ENCODE measurements at regions not wholly inside any gene's neighbourhood (a gene's known extent, or its start where the extent isn't known, plus 50 kb on each side); places are given as distances from the start of the nearest gene placed in this dataset.

- no peaks in the 10 kb centered on the region for H3K36me3 ChIP-seq
- H3K9me3 ChIP-seq = no peaks in the 10 kb centered on the region
- TF ChIP-seq, protein P1, sequence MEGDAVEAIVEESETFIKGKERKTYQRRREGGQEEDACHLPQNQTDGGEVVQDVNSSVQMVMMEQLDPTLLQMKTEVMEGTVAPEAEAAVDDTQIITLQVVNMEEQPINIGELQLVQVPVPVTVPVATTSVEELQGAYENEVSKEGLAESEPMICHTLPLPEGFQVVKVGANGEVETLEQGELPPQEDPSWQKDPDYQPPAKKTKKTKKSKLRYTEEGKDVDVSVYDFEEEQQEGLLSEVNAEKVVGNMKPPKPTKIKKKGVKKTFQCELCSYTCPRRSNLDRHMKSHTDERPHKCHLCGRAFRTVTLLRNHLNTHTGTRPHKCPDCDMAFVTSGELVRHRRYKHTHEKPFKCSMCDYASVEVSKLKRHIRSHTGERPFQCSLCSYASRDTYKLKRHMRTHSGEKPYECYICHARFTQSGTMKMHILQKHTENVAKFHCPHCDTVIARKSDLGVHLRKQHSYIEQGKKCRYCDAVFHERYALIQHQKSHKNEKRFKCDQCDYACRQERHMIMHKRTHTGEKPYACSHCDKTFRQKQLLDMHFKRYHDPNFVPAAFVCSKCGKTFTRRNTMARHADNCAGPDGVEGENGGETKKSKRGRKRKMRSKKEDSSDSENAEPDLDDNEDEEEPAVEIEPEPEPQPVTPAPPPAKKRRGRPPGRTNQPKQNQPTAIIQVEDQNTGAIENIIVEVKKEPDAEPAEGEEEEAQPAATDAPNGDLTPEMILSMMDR (IDR thresholded peaks at IDR 0.05) = no peak
- H3K4me3 ChIP-seq = no peak overlapping the region
- no peaks in the 10 kb centered on the region for H3K27me3 ChIP-seq
- H3K27ac ChIP-seq = no peak overlapping the region
- no peaks in the 10 kb centered on the region for H3K4me1 ChIP-seq
- no peak for DNase-seq
Measured at GRCh38 chr1:63108206-63108605, 214.2 kb upstream of the FOXD3 start.

- Histone ChIP-seq H3K27me3 (no peaks in the 10 kb centered on the region), H3K36me3 (no peaks in the 10 kb centered on the region), H3K4me3 (no peak overlapping the region), H3K27ac (no peak overlapping the region), H3K9me3 (no peaks in the 10 kb centered on the region), H3K4me1 (no peaks in the 10 kb centered on the region)
- TF ChIP-seq POLR2A (IDR thresholded peaks at IDR 0.05) = no peak
- TF ChIP-seq, protein P1 (IDR thresholded peaks at IDR 0.05) = no peak
- DNase-seq = no peak
Measured at GRCh38 chr1:63112155-63112900, 210.0 kb upstream of the FOXD3 start.

DNA sequence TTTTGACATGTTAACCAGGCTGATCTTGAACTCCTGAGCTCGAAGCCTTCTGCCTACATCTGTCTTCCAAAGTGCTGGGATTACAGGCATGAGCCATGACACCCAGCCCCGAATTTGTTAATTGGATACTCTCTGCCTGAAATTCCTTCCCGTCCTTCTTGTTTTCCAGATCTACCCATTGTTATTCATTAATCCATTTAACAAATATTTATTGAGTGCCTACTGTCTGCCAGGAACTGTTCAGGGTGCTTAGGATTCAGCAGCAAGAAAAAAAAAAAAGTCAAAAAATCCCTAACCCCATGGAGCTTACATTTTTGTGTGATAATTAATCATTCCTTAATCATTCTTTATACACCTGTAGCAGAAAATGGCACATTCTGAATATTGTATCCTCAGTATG lies 206.8 kb upstream of the FOXD3 start:
- H3K36me3 ChIP-seq = no peaks in the 10 kb centered on the region
- no peaks in the 10 kb centered on the region for H3K9me3 ChIP-seq
- H3K4me1 ChIP-seq = no peaks in the 10 kb centered on the region
- no peak overlapping the region for H3K27ac ChIP-seq
- DNase-seq = no peak
- TF ChIP-seq, protein P1 (IDR thresholded peaks at IDR 0.05) = no peak
- TF ChIP-seq POLR2A (IDR thresholded peaks at IDR 0.05) = no peak
- no peaks in the 10 kb centered on the region for H3K27me3 ChIP-seq
- H3K4me3 ChIP-seq = no peak overlapping the region

DNA sequence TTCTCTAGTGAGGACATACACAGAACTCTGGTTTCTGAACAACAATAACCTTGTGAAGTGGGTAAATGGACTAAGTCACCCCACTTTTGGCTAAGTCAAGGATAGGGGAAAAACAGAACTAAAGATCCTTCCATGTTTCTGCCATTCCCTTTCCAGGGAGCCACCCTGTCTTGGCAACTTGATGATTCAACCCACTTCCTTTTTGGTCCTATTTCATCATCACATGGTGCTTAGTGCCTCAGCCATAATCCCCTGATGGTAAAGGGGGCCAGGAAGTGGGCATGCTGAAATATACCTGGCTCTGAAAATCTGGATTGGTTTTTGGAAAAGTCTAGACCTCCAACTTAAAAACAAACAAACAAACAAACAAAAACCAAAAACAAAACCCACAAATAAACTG lies 206.4 kb upstream of the FOXD3 start:
- Histone ChIP-seq H3K4me1 (no peaks in the 10 kb centered on the region), H3K27me3 (no peaks in the 10 kb centered on the region), H3K36me3 (no peaks in the 10 kb centered on the region), H3K4me3 (no peak overlapping the region), H3K27ac (no peak overlapping the region), H3K9me3 (no peaks in the 10 kb centered on the region)
- no peak for DNase-seq
- TF ChIP-seq POLR2A (IDR thresholded peaks at IDR 0.05) = no peak
- TF ChIP-seq, protein P1 (IDR thresholded peaks at IDR 0.05) = no peak

GRCh38 chr1:63119575-63120155 lies 202.7 kb upstream of the FOXD3 start:
- no peak for DNase-seq
- no peaks in the 10 kb centered on the region for H3K36me3 ChIP-seq
- H3K4me3 ChIP-seq = no peak overlapping the region
- H3K27me3 ChIP-seq = no peaks in the 10 kb centered on the region
- no peaks in the 10 kb centered on the region for H3K4me1 ChIP-seq
- no peak overlapping the region for H3K27ac ChIP-seq
- TF ChIP-seq POLR2A (IDR thresholded peaks at IDR 0.05) = no peak
- TF ChIP-seq, protein P1 (IDR thresholded peaks at IDR 0.05) = no peak
- H3K9me3 ChIP-seq = no peaks in the 10 kb centered on the region
